NCI-H2196 treated with DMSO at 0.1 percent for 48 hours (cell line): ENCODE measurements at regions not wholly inside any gene's neighbourhood (a gene's known extent, or its start where the extent isn't known, plus 50 kb on each side); places are given as distances from the start of the nearest gene placed in this dataset.
"Not testable (repeated sequence)": the region's sequence is repeated elsewhere in the genome, so short reads cannot be mapped to it uniquely, and the experiment has no call there.

ENCODE experiments used
- DNase-seq: peaks from one replicate; lab custom pipeline; 2025; ENCODE audit not compliant: unreplicated experiment; lab: John Stamatoyannopoulos, UW

DNA sequence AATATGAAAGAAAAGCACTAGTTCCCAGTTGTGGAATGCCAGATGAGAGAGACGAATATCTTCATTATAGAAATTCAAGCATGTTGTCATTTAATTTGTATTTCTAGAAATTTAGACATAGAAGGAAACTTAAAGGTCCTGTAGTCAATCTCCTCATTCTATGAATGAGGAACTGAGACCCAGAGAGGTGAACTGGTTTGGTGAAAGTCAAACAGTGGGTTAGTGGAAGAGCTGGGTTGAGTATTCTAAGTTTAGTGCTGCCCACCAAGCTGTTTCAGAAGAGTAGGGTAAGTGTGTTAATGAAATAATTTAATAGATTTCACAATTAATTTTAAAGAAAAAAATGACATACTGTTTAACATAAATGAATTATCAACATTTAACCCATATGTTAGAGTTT lies 655.2 kb downstream of the FAM133A start:
- DNase-seq: no peak

DNA sequence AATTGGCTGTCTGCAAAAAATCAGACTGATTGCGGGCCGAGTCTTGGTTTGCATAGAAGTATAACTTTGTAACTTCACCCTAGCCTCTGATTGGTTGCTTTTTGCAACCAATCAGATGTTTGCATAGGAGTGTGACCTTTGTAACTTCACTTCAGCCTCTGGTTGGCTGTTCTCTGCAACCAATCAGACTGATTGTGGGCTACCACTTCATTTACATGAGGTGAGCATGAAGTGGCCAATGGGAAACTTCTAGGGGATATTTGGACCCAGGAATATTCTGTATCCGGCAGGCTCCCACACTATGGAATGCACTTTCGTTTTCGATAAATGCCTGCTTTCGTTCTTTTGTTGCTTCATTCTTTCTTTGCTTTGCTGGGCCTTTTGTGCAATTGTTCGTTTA lies 667.7 kb downstream of the FAM133A start:
- not testable (repeated sequence) for DNase-seq

DNA sequence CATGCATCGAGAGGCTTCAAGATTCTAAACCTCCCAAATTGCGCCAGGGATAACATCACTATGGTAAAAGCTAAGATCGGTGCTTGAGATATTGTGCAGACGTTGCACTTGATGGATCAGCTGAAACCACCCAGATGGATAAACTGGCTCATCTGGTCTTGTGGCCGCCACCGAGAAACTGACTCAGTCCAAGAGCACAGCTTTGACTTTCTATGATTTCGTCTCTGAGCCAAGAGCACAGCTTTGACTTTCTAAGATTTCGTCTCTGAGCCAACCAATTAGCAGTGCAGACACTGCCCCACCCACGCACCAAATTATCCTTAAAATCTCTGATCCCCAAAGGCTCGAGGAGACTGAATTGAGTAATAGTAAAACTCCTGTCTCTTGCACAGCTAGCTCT lies 687.2 kb downstream of the FAM133A start:
- no peak for DNase-seq

DNA sequence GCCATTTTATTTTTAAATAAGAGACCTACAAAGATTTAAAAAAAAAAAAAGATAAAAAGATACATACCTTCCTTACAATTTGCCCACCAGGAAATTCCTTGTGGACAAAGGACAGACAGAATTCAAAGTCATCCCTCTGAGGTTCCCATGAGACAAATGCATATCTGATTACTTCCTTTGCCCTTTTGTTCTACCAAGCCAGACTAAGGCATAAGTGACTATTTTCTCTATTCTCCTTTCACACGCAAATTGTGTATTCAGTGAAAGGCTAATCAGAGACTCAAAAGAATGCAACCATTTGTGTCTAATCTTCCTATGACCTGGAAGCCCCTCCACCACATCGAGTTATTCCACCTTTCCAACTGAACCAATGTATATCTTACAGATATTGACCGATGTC lies 691.7 kb downstream of the FAM133A start:
- no peak for DNase-seq

DNA sequence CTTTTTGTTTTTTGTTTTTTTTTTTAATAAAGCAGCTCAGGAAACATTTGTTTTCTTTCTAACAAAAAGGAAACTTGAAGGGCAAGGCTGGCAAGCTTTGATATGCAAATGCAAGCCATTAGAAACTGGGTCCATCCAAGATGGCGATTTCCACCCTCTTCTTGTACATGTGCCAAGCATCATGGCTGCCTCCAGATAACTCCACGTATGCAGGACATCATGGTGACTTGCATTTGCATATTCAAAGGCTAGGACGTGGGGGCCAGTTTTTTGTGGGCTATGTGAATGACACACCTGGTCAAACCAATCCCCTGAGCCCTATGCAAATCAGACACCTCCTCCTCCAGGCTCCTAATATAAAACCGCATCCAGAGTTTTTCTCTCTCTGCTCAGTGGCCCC lies 692.6 kb downstream of the FAM133A start:
- no peak for DNase-seq

DNA sequence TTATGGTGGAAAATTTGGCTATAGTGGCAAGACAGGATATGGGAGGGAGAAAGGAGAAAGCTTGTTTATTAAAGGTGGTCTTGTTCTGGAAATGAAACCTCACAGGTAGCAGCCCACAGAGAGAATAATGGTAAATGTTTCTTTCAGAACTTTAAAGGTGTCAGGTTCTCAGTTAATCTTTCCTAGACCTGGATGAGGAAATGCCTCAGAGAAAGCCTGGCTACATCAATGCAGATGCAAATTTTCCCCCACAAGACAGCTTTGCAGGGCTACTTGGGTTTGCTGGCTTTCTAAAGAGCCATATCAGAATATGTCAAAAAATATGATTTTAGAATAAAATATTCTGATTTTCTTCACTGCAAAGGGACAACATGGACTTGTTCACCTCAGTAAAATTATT lies 715.0 kb downstream of the FAM133A start:
- no peak for DNase-seq

DNA sequence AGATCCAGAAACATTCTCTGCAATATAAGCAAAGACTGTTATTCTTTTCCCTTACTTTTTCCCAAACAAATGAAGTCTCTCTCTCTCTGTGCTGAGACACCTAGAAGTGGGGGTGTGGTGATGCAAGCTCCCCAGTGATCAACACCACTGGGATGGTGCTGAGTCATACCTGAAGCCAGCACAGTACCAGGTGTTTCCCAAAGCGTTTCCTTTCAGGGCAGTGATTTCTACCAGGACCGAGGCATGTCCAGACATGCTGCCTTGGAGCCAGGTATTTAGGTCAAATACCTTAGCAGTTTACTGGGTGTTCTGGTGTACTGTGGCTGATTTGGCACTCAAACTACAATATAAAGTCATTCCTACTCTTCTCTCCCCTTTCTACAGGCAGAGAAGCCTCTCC lies 726.5 kb downstream of the FAM133A start:
- DNase-seq: peak; percentile 9

DNA sequence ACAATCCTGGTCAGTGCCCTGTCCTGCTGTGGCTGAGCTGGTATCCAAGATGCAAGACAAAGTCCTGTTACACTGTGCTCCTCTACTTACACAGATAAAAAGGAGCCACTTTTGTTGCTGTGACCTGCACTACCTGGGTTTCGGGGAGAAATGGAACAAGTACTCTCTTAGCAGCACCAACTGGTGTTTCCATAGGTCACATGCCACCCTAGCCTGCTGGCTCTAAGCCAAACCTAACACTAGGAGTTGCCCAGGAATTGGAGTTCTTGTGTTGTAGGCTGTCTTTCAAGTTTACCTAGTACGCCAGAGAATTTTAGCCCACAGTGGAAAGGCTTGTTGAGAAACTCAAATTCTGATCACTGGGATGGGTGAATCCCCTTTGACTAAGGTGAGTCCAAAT lies 727.4 kb downstream of the FAM133A start:
- DNase-seq: no peak

DNA sequence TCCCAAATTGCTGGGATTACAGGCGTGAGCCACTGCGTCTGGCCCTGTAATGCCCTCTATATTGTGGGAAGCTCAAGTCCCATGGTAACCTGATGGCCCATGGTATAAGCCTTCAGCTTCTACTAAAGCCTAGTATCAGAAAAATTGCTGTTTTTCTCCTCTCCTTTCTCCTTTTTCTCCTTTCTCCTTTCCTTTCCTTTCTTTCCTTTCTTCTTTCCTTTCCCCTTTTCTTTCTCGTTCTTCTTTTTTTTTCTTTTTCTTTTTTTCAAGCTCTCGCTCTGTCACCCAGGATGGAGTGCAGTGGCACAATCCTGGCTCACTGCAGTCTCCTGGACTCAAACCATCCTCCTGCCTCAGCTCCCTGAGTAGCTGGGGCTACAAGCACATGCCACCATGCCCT lies 740.7 kb downstream of the FAM133A start:
- DNase-seq: no peak

DNA sequence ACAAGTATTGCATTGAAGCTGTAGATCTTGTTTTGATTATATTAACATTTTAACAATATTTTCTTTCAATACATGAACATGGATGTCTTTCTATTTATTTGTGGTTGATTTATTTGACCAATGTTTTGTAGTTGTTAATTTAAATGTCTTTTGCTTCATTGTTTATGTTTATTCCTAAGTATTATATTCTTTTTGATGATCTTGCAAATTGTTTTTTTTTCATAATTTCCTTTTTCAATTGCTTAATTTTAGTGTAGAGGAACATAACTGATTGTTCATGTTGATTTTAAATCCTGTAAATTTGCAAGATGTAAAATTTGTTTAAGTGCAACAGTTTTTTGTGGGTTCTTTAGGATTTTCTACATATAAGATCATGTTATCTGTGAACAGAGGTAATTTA lies 744.1 kb downstream of the FAM133A start:
- no peak for DNase-seq

DNA sequence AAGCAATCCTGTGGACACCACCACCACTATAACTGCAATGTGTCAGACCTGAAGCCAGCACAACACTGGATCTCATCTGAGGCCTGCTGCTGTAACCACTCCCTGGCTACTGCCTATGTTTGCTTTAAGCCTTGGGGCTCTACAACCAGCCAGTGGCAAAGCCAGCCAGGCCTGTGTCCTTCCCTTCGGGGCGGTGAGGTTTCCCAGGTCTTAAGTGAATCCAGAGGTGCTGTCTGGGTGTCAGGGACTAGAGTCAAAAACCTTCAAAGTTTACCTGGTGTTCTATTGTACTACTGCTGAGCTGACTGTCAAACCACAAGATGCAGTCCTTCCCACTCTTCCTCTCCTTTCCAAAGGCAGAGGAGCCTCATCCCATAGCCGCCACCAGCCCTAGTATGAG lies 750.5 kb downstream of the FAM133A start:
- DNase-seq: no peak

DNA sequence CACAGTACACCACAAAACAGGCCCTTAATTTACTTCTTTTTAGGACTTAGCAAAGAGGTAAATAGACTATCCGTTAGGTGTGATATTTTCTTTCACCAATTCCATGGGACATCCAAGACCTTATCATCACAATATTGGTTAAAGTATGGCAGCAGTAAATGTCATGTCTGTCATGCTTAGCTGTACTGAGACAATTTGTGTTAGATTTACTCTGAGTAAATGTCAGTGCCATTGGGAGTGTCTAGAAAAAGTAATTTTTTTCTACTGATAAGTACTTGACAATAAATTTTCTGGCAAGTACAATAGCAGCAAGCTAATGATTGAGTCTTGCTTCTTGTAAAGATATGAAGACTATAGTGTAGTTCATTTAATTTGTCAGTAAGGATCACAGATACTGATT lies 756.1 kb downstream of the FAM133A start:
- DNase-seq: no peak

DNA sequence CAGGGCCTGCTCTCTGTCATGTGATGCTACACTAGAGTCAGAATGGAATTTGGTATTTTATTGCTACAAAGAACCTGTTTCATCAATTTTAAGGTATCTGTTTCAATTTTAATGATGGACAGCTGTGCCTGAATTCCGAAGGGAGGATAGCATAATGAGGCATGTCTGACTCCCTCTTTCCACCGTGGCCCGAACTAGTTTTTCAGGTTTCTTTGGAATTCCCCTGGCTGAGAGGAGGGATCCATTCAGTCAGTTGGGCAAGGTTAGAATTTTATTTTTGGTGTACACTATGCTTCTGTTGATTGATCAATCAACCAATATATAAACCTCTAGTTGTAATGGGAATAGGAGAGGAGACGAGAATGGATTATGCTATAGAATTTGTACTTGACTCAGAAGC lies 761.8 kb downstream of the FAM133A start:
- no peak for DNase-seq

DNA sequence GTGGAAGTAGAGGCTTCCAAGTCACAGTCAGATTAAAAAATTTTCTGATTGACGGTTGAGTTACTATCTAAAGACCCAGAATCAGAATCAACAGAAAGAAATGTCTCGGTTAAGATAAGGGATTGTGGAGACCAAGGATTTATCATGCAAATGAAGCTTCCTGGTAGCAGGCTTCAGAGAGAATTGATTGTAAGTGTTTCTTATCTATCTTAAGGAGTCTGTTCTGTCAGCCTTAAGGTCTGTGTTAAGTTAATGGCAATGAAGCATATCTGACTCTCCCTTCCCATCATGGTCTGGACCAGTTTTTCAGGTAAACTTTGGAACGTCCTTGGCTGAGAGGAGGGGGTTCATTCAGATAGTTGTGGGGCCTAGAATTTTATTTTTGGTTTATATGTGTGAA lies 780.2 kb downstream of the FAM133A start:
- DNase-seq: no peak

DNA sequence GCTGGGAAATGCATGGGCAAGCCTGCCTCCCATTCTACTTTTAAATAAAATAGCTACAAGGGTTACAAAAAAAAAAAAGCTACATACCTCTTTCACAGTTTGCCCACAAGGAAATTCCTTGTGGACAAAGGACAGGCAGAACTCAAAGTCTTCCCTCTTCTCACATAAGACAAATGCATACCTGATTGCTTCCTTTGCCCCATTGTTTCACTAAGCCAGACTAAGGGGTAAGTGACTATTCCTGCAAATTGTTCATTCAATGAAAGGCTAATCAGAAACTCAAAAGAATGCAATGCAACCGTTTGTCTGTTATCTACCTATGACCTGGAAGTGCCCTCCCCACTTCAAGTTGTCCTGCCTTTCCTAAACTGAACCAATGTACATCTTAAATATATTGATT lies 780.6 kb downstream of the FAM133A start:
- no peak for DNase-seq

DNA sequence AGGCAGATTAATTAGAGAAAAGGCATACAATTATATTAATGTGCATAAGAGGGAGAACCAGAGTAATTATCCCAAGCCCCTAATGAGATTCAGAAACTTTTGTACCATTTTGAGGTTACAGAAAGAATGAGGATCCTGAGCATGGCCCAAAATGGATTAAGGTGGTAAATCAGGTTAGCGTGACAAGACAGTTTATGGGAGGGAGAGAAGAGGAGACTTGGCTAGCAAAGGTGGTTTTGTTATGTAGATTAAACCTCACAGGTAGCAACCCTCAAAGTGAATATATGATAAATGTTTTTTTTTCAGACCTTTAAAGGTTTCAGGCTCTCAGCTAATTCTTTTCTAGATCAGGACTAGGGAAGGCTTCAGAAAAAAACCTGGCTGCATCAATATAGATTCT lies 781.8 kb downstream of the FAM133A start:
- no peak for DNase-seq

DNA sequence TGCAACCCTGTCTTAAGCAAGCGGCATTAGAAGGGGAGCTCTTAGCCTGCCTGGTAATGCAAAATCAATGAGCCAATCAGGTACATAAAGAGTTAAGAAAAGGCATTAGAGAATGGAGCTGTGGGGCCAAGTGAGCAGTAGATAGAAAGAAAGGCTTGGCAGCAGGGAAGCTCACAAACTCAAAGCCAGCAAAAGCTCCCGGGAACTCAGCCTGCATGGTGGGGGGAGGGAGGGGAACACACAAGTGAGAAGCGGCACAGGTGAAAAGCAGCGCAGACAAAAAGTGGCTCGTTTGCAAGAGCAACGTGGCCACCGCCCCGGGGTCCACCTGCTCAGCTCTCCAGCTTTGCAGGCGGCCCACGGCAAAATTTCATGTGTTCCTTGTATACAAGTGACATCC lies 818.5 kb downstream of the FAM133A start:
- DNase-seq: no peak

DNA sequence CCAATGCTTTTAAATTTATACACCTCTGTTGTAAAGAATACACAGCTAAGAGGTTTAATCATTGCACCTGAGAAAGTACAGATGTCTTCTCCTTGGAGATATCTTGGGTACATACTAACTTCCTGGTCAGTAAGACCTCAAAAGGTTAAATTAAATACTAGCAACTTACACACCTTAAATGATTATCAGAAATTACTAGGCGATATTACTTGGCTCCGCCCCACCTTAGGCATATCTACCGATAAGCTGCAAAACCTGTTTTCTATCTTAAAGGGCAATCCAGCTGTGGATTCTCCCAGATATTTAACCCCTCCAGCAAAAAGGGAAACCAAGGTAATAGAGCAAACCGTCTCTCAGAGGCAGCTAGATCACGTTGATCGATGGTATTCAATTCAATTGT lies 819.4 kb downstream of the FAM133A start:
- DNase-seq: no peak

DNA sequence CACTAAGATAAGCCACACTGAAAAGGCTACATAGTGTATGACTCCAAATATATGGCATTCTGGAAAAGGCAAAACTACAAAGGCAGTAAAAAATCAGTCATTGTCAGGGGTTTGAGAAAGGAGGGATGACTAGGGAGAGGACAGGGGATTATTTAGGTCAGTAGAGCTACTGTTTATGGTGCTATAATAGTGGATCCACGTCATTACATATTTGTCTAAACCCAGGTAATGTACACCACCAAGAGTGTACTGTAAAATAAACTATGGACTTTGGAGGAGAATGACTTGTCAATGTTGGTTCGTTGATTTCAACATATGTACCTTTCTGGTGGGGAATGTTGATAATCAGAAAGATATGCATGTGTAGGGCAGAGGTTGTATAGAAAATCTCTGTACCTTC lies 837.6 kb downstream of the FAM133A start:
- no peak for DNase-seq

DNA sequence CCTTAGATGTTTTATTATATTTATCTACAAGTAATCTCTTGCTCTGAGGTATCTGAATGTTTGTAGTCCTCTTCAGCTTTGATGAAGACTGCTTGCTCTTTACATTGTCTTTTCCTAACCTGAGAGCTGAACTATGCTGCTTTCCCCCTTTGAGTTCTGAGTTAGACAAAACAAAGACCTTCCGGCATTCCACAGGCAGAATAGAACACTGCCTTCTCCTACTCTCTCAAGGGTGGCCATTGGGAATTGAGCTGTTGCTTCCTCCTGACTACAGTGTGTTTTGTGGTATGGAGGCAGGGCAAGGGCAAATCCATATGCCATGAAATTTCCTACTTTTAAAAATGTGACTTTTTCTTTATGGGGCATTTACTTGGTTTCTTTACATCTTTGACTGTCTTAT lies 841.0 kb downstream of the FAM133A start:
- DNase-seq: no peak

DNA sequence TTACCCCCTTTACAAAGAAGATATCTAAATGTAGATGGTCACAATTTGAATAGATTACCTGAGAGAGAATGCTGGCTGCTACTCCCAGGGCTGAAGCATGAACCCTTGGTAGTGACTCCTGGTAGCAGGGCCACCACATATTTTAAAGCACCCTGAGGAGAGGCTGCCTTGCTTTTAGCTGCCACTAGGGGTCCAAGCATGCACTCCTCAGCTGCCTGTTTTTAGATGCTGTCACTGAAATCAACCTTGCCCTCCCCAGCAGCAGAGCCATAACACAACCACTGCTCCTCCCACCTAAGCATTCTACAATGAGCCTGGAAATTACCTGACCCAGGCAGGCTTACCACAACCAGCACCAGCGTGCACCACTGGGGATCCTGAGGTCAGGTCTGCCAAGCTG lies 850.9 kb downstream of the FAM133A start:
- no peak for DNase-seq

DNA sequence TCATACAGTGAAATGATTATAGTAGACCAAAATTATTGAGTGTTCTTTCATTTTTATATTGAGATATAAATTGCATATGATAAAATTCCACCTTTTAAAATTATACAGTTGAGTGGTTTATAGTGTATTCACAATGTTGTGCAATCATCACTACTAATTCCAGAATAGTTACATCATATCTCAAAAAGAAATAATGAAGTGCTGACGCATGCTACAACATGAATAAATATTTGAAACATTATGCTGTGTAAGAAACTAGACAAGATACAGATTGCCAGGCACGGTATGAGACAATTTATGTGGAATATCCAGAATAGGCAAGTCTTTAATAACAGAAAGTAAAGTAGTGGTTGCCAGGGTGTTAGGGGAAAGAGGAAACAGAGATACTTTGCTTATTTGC lies 871.7 kb downstream of the FAM133A start:
- DNase-seq: no peak

DNA sequence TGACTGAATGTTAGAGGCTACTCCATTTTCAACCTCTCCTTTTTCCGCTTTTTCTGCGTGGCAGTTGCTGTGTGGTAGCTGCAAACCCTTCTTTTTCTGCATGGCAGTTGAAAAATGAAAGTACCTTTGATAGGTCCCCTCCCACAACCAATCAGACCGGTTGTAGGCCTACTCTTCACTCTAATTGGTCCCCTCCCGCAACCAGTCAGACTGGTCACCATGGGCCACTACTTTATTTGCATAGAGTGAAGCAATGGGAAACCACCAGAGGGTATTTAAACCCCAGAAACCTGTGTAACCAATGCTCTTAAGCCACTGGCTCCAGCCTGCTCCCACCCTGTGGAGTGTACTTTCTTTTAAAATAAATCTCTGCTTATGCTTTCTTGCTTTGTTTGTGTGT lies 877.8 kb downstream of the FAM133A start:
- no peak for DNase-seq

DNA sequence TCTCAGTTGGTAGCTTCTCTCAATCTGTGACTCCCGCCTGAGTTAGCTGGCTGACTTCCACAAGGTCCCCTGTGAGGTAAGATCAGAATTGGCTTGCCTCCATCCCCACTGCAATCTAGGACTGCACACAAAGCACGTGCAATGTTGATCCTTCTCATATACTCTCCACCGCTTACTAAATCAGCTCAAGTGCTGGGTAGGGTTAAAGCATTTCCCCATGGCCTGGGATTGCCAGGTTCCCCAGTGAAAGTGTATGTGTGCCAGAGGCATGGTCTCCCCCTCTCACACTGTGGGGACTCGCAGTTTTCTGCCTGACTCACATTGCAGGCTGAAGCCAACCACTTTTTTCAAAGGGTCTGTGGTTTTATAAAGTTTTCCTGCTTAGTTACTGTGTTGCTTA lies 886.9 kb downstream of the FAM133A start:
- DNase-seq: no peak
